PC-9 (cell line): ENCODE measurements at regions not wholly inside any gene's neighbourhood (a gene's known extent, or its start where the extent isn't known, plus 50 kb on each side); places are given as distances from the start of the nearest gene placed in this dataset.

Experiments
- BruUV-seq: library from RNA; stranded (reverse); fragments of 400-500 nt; replicated peaks from 2 replicates; lab custom pipeline; 2021; lab: Mats Ljungman, UMichigan
- CTCF ChIA-PET: fragments of 300-600 bp; sonication (Branson Sonifier 250); formaldehyde crosslinking; loops from one replicate; lab custom pipeline; 2022; ENCODE audit warnings: antibody characterized with exemption; lab: Charles Lee
- POLR2A ChIA-PET: fragments of 300-600 bp; sonication (Branson Sonifier 250); formaldehyde crosslinking; loops from one replicate; lab custom pipeline; 2022; ENCODE audit warnings: antibody characterized with exemption; ENCODE audit not compliant: unreplicated experiment; lab: Charles Lee
- DNase-seq, 2 experiments: peaks; one replicate each; pipeline versions ENCODE4 v3.0.0 to v3.0.0-alpha.2; 2015 to 2022; ENCODE audit warnings: mixed read lengths in 1 of 2
- H2AFZ ChIP-seq: fragments of 200-600 bp; sonication (generic); 2 replicates; pipeline ENCODE4 v1.8.1; 2017; ENCODE audit warnings: antibody characterized with exemption
- H3F3A ChIP-seq: fragments of 200-600 bp; sonication (generic); 2 replicates; pipeline ENCODE4 v1.8.1; 2017; ENCODE audit warnings: antibody characterized with exemption, mild to moderate bottlenecking, low read depth; ENCODE audit not compliant: insufficient read depth
- H3K27ac ChIP-seq: fragments of 200-600 bp; sonication (generic); 2 replicates; pipeline ENCODE4 v1.6.1; 2016; ENCODE audit warnings: mixed run types
- H3K27me3 ChIP-seq: fragments of 200-600 bp; sonication (generic); 2 replicates; pipeline ENCODE4 v1.6.1; 2016; ENCODE audit warnings: low read depth, mixed run types; ENCODE audit not compliant: insufficient read depth
- H3K36me3 ChIP-seq: fragments of 200-600 bp; sonication (generic); 2 replicates; pipeline ENCODE4 v1.6.1; 2016; ENCODE audit warnings: low read depth, mixed run types
- H3K4me1 ChIP-seq: fragments of 200-600 bp; sonication (generic); replicated peaks from 2 replicates; pipeline ENCODE4 v1.6.1; 2016; ENCODE audit warnings: mixed run types; ENCODE audit not compliant: insufficient read depth
- H3K4me2 ChIP-seq: fragments of 200-600 bp; sonication (generic); 2 replicates; pipeline ENCODE4 v1.6.1; 2017; ENCODE audit warnings: mixed run types
- H3K4me3 ChIP-seq: fragments of 200-600 bp; sonication (generic); 2 replicates; pipeline ENCODE4 v1.6.1; 2016; ENCODE audit warnings: mixed run types
- H3K79me2 ChIP-seq: fragments of 200-600 bp; sonication (generic); 2 replicates; pipeline ENCODE4 v1.6.1; 2017; ENCODE audit warnings: low read depth, mixed run types
- H3K9me2 ChIP-seq: fragments of 200-600 bp; sonication (generic); 2 replicates; pipeline ENCODE4 v1.8.1; 2017; ENCODE audit warnings: mild to moderate bottlenecking; ENCODE audit not compliant: insufficient read depth
- H3K9me3 ChIP-seq: fragments of 200-600 bp; sonication (generic); 2 replicates; pipeline ENCODE4 v1.8.1; 2016; ENCODE audit warnings: low read depth; ENCODE audit not compliant: insufficient read depth
- H4K20me1 ChIP-seq: fragments of 200-600 bp; sonication (generic); 2 replicates; pipeline ENCODE4 v1.8.1; 2017; ENCODE audit not compliant: insufficient read depth
- EZH2 ChIP-seq: fragments of 200-600 bp; sonication (generic); IDR thresholded peaks from 2 replicates; pipeline ENCODE4 v1.8.0; 2017; ENCODE audit warnings: antibody characterized with exemption, low read depth
- intact Hi-C: fragments of 100-400 bp; cut with micrococcal nuclease; formaldehyde crosslinking; loops from one replicate; pipeline ENCODE4 v1.10.0; 2022; ENCODE audit not compliant: unreplicated experiment
- TF ChIP-seq, protein P1 (sequence below): fragments of 200-600 bp; sonication (generic); conservative IDR thresholded peaks from 2 replicates; pipeline ENCODE4 v1.6.1; 2017; ENCODE audit warnings: mixed run types, antibody characterized with exemption, mild to moderate bottlenecking, moderate library complexity

DNA sequence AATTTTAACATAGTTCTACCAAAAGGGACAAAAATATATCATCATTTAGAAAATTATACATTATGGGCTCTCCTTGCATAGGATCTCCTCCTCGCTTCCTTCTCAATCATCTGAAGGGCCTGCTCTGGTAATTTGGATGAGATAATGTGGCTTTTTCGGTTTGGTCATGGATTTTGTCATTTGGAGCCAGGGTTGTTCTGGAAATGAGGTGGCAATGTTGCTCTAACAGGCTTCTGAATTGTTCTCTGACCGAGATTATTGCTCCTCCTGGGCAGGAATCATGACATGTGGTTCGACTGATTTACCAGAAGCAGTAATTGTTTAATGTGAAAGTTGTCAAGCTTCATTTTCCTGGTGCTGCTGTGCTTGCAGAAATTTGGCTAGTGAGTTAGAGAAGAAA lies 194.7 kb upstream of the ERBB4 start:
- no peak for DNase-seq
- CTCF ChIA-PET = no interaction called here
- H3K79me2 ChIP-seq = no peaks in the 10 kb centered on the region
- BruUV-seq = no TSS peak
- H3K4me3 ChIP-seq = no peak overlapping the region
- no peak for TF ChIP-seq EZH2
- TF ChIP-seq, protein P1, sequence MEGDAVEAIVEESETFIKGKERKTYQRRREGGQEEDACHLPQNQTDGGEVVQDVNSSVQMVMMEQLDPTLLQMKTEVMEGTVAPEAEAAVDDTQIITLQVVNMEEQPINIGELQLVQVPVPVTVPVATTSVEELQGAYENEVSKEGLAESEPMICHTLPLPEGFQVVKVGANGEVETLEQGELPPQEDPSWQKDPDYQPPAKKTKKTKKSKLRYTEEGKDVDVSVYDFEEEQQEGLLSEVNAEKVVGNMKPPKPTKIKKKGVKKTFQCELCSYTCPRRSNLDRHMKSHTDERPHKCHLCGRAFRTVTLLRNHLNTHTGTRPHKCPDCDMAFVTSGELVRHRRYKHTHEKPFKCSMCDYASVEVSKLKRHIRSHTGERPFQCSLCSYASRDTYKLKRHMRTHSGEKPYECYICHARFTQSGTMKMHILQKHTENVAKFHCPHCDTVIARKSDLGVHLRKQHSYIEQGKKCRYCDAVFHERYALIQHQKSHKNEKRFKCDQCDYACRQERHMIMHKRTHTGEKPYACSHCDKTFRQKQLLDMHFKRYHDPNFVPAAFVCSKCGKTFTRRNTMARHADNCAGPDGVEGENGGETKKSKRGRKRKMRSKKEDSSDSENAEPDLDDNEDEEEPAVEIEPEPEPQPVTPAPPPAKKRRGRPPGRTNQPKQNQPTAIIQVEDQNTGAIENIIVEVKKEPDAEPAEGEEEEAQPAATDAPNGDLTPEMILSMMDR = no peak
- no peaks in the 10 kb centered on the region for H3K27me3 ChIP-seq
- H2AFZ ChIP-seq = no peak overlapping the region
- no peaks in the 10 kb centered on the region for H3F3A ChIP-seq
- no peaks in the 10 kb centered on the region for H4K20me1 ChIP-seq
- no peaks in the 10 kb centered on the region for H3K4me1 ChIP-seq
- no peaks in the 10 kb centered on the region for H3K36me3 ChIP-seq
- H3K9me2 ChIP-seq = no peaks in the 10 kb centered on the region
- intact Hi-C loops = no loop called here
- no peak overlapping the region for H3K4me2 ChIP-seq
- POLR2A ChIA-PET = no interaction called here
- H3K9me3 ChIP-seq = no peaks in the 10 kb centered on the region
- H3K27ac ChIP-seq = no peak overlapping the region

DNA sequence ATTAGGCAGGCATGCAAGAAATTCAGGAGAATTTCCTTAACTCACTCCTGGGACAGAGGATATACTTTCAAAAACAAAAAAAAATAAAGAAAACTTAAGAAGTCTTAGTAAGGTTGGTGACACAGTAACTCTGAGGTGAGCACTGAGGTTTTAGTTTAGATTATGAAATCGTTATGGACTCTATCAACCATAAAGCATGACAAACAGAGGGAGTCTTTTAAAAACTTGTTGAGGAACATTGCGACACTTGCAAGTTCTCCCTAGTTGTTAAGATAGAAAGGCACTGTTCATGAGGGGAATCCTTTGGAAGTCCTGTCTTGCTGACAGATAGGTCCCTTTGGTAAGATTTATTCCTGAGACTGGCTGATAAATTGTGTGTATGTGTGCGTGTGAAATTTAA lies 194.3 kb upstream of the ERBB4 start:
- no peaks in the 10 kb centered on the region for H3K27me3 ChIP-seq
- TF ChIP-seq EZH2 = no peak
- TF ChIP-seq, protein P1 = no peak
- no peak overlapping the region for H2AFZ ChIP-seq
- no peaks in the 10 kb centered on the region for H3K4me1 ChIP-seq
- H3K4me2 ChIP-seq = no peak overlapping the region
- H3K4me3 ChIP-seq = no peak overlapping the region
- no peaks in the 10 kb centered on the region for H3K79me2 ChIP-seq
- no peak for DNase-seq
- no peak overlapping the region for H3K27ac ChIP-seq
- BruUV-seq = no TSS peak
- POLR2A ChIA-PET = no interaction called here
- intact Hi-C loops = no loop called here
- H4K20me1 ChIP-seq = no peaks in the 10 kb centered on the region
- CTCF ChIA-PET = no interaction called here
- no peaks in the 10 kb centered on the region for H3K9me2 ChIP-seq
- no peaks in the 10 kb centered on the region for H3K36me3 ChIP-seq
- no peaks in the 10 kb centered on the region for H3F3A ChIP-seq
- no peaks in the 10 kb centered on the region for H3K9me3 ChIP-seq

DNA sequence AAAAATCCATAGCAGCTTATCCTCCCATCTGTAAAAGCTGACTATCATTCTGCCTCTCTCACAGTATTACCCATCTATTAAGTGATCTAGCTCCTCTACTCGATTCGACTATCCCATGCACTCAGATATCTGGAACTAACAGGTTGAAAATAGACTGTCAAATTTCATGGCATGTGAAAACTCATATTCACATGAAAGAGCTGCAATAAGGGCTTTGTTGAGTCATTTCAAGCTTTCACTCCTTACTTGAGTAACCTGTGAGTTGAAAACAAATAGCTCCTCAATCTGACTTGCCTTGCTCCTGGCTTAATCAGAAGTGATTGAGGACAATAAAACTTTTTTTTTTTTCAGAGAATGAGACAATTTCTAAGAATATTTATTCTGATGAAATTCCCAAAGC lies 192.4 kb upstream of the ERBB4 start:
- ChIA-PET POLR2A (interaction anchor here (0.7 kb wide), 1 partner anchor 12 kb away, joined by 3 read pairs; no protein-coding TSS in a partner anchor), CTCF (no interaction called here)
- no TSS peak for BruUV-seq
- DNase-seq = no peak
- H3K9me3 ChIP-seq = no peaks in the 10 kb centered on the region
- no peaks in the 10 kb centered on the region for H3K36me3 ChIP-seq
- H3K79me2 ChIP-seq = no peaks in the 10 kb centered on the region
- no peak overlapping the region for H3K4me2 ChIP-seq
- no peaks in the 10 kb centered on the region for H3K27me3 ChIP-seq
- H3K27ac ChIP-seq = no peak overlapping the region
- H3K4me1 ChIP-seq = no peaks in the 10 kb centered on the region
- no peak overlapping the region for H3K4me3 ChIP-seq
- intact Hi-C loops = no loop called here
- H2AFZ ChIP-seq = no peak overlapping the region
- no peaks in the 10 kb centered on the region for H3K9me2 ChIP-seq
- TF ChIP-seq, protein P1 = no peak
- TF ChIP-seq EZH2 = no peak
- no peaks in the 10 kb centered on the region for H3F3A ChIP-seq
- H4K20me1 ChIP-seq = no peaks in the 10 kb centered on the region
